HepG2 (cell line): ENCODE measurements at regions not wholly inside any gene's neighbourhood (a gene's known extent, or its start where the extent isn't known, plus 50 kb on each side); places are given as distances from the start of the nearest gene placed in this dataset.

Experiments used
- ATF6 ChIP-seq: sonication (generic); formaldehyde crosslinking; conservative IDR thresholded peaks from 2 replicates; pipeline ENCODE4 v1.4.0; 2020; ENCODE audit warnings: missing genetic modification reagents
- EEA1 ChIP-seq: sonication (generic); formaldehyde crosslinking; IDR thresholded peaks from 2 replicates; pipeline ENCODE4 v1.5.1; 2020; ENCODE audit warnings: mild to moderate bottlenecking, missing genetic modification reagents, borderline replicate concordance
- FOXK1 ChIP-seq: sonication (generic); formaldehyde crosslinking; IDR thresholded peaks from 2 replicates; pipeline ENCODE4 v1.4.0; 2020; ENCODE audit warnings: low read depth, missing genetic modification reagents, borderline replicate concordance
- IRF2 ChIP-seq: IDR thresholded peaks from 2 replicates; pipeline ENCODE4 v1.6.1; 2018; ENCODE audit warnings: missing genetic modification reagents, missing compliant biosample characterization
- MYPOP ChIP-seq: sonication (generic); formaldehyde crosslinking; IDR thresholded peaks from 2 replicates; pipeline ENCODE4 v1.8.1; 2023; ENCODE audit warnings: mild to moderate bottlenecking, moderate library complexity, missing genetic modification reagents
- NFE2L1 ChIP-seq: sonication (generic); formaldehyde crosslinking; IDR thresholded peaks from 2 replicates; pipeline ENCODE4 v1.4.0; 2020; ENCODE audit warnings: missing genetic modification reagents, mild to moderate bottlenecking, borderline replicate concordance
- SATB2 ChIP-seq: sonication (generic); formaldehyde crosslinking; IDR thresholded peaks from 2 replicates; pipeline ENCODE4 v1.5.0; 2020; ENCODE audit warnings: missing genetic modification reagents
- SIN3B ChIP-seq: fragments of 150-350 bp; IDR thresholded peaks from 2 replicates; pipeline ENCODE4 v1.6.1; 2014; ENCODE audit warnings: low read length
- SNAPC4 ChIP-seq: sonication (generic); formaldehyde crosslinking; IDR thresholded peaks from 2 replicates; pipeline ENCODE4 v1.4.0; 2020; ENCODE audit warnings: mild to moderate bottlenecking, missing genetic modification reagents
- SOX5 ChIP-seq: IDR thresholded peaks from 2 replicates; pipeline ENCODE4 v1.6.1; 2016; ENCODE audit warnings: borderline replicate concordance
- STAT5B ChIP-seq: sonication (generic); formaldehyde crosslinking; IDR thresholded peaks from 2 replicates; pipeline ENCODE4 v1.4.0; 2020; ENCODE audit warnings: missing genetic modification reagents
- ZNF18 ChIP-seq: sonication (generic); formaldehyde crosslinking; IDR thresholded peaks from 2 replicates; pipeline ENCODE4 v1.8.0; 2022; ENCODE audit warnings: mild to moderate bottlenecking, missing genetic modification reagents; ENCODE audit not compliant: insufficient replicate concordance
- ZNF280B ChIP-seq: sonication (generic); formaldehyde crosslinking; IDR thresholded peaks from 2 replicates; pipeline ENCODE4 v1.5.0; 2020; ENCODE audit warnings: missing genetic modification reagents, mild to moderate bottlenecking, borderline replicate concordance
- ZNF766 ChIP-seq: sonication (generic); formaldehyde crosslinking; IDR thresholded peaks from 2 replicates; pipeline ENCODE4 v1.5.0; 2020; ENCODE audit warnings: missing genetic modification reagents, borderline replicate concordance

GRCh38 chr10:78438907-78439809 is 405.5 kb downstream of the RPS24 start (continued):
- TF ChIP-seq ATF6 (CRISPR knock-in tag) (no peak), FOXK1 (CRISPR knock-in tag) (peak; percentile 54; the same call in 1 of the 2 replicates), SNAPC4 (CRISPR knock-in tag) (no peak), SIN3B (no peak), MYPOP (no peak), ZNF766 (CRISPR knock-in tag) (no peak), ZNF280B (CRISPR knock-in tag) (no peak), SOX5 (CRISPR knock-in tag) (peak; percentile 51; the same call in 1 of the 2 replicates), STAT5B (CRISPR knock-in tag) (no peak), SATB2 (CRISPR knock-in tag) (no peak), ZNF18 (no peak), IRF2 (CRISPR knock-in tag) (no peak), NFE2L1 (no peak), EEA1 (no peak)
